ENCODE measurements at regions not wholly inside any gene's neighbourhood (a gene's known extent, or its start where the extent isn't known, plus 50 kb on each side); places are given as distances from the start of the nearest gene placed in this dataset.
"Not testable (repeated sequence)": the region's sequence is repeated elsewhere in the genome, so short reads cannot be mapped to it uniquely, and the experiment has no call there.

GRCh38 chr1:189220750-189221149 is 1256.9 kb downstream of the BRINP3 start:
- no peaks in the 10 kb centered on the region for H3K4me1 Mint-ChIP-seq
- DNase-seq, result no peak
- H3K4me3 Mint-ChIP-seq, result no peak overlapping the region
- ATAC-seq, result no peak
- no peaks in the 10 kb centered on the region for H3K36me3 Mint-ChIP-seq (ENCODE audit: low read depth)
- peaks cover 12% of the 10 kb centered on the region for H3K9me3 Mint-ChIP-seq
- no peak overlapping the region for H3K27ac Mint-ChIP-seq
- H3K27me3 Mint-ChIP-seq, result no peaks in the 10 kb centered on the region

- H3K36me3 Mint-ChIP-seq (ENCODE audit: low read depth); ATAC-seq; H3K27ac Mint-ChIP-seq; H3K4me3 Mint-ChIP-seq; H3K27me3 Mint-ChIP-seq; H3K4me1 Mint-ChIP-seq; DNase-seq: not testable (repeated sequence)
- H3K9me3 Mint-ChIP-seq, result peaks cover 14% of the 10 kb centered on the region
Observed at GRCh38 chr1:189225794-189226145, 1251.9 kb downstream of the BRINP3 start.

DNA sequence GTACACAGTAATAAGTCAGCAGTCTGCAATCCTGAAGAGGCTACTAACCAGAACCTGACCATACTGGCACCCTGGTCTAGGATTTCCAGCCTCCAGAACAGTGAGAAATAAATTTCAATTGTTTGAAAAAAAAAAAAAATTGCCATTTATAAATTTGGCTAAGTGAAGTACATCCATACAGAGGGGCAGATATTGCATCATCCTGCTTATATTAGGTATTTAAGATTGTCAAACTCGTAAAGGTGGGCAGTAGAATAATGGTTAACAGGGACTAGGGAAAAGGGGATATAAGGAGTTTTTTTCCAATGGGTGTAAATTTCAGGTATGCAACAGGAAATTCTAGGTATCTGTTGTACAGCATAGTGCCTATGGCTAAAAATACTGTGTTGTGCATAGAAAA is 1250.9 kb downstream of the BRINP3 start:
- H3K27me3 Mint-ChIP-seq, result no peaks in the 10 kb centered on the region
- H3K36me3 Mint-ChIP-seq (ENCODE audit: low read depth), result no peaks in the 10 kb centered on the region
- no peak overlapping the region for H3K27ac Mint-ChIP-seq
- no peak overlapping the region for H3K4me3 Mint-ChIP-seq
- H3K9me3 Mint-ChIP-seq, result peaks cover 14% of the 10 kb centered on the region
- ATAC-seq (no peak), DNase-seq (no peak)
- no peaks in the 10 kb centered on the region for H3K4me1 Mint-ChIP-seq

- Mint-ChIP-seq H3K4me3 (no peak overlapping the region), H3K9me3 (peaks cover 25% of the 10 kb centered on the region), H3K27ac (no peak overlapping the region), H3K4me1 (no peaks in the 10 kb centered on the region), H3K27me3 (no peaks in the 10 kb centered on the region), H3K36me3 (ENCODE audit: low read depth) (no peaks in the 10 kb centered on the region)
- DNase-seq (no peak), ATAC-seq (no peak)
Observed at GRCh38 chr1:189237008-189237407, 1240.7 kb downstream of the BRINP3 start.

DNA sequence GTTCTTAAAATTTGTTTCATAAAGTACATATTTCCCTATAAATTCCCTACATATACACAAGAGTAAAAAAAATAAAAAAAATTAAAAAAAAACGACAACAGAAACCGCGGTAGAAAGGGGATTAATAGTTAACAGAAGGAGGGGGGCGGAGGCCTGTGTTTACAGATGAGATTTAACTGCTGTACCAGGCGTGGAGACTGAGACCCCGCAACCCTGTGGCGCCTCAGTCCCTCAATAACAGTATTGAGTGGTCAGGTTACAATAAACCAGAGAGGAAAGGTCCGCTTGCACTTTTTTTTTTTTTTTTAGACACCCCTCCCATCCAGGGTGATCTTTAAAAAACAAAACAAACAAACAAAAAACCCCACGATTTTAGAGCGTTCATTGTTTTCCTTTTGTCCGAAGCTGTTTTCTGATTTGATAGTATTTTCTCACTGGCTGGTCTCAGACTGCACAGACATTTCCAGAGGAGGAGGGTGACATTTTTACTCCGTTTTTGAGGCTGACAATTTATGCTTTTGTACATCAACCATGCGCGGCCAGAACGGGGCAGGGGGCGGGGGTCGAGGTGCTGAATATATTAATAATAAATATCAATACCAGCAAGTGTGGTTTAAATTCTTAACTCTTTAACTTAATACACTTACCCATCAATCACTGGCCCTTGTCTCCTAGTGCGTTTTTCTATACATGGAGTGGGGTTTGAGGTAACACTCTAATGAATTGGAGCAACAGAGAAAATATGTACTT is 1223.9 kb downstream of the BRINP3 start:
- Mint-ChIP-seq H3K27me3 (no peaks in the 10 kb centered on the region), H3K9me3 (peaks cover 14% of the 10 kb centered on the region), H3K36me3 (ENCODE audit: low read depth) (no peaks in the 10 kb centered on the region), H3K27ac (no peak overlapping the region), H3K4me1 (no peaks in the 10 kb centered on the region), H3K4me3 (no peak overlapping the region)
- ATAC-seq, result no peak
- DNase-seq, result no peak

GRCh38 chr1:189261128-189261527 is 1216.5 kb downstream of the BRINP3 start:
- H3K9me3 Mint-ChIP-seq, ATAC-seq: not testable (repeated sequence)

GRCh38 chr1:189269011-189269410 is 1208.7 kb downstream of the BRINP3 start:
- Mint-ChIP-seq H3K4me1 (no peaks in the 10 kb centered on the region), H3K36me3 (ENCODE audit: low read depth) (no peaks in the 10 kb centered on the region), H3K27me3 (no peaks in the 10 kb centered on the region), H3K27ac (no peak overlapping the region), H3K9me3 (peaks cover 16% of the 10 kb centered on the region), H3K4me3 (no peak overlapping the region)
- DNase-seq, result no peak
- no peak for ATAC-seq

More at GRCh38 chr1:189261128-189261527, 1216.5 kb downstream of the BRINP3 start:
- not testable (repeated sequence) for H3K4me3 Mint-ChIP-seq; H3K4me1 Mint-ChIP-seq; DNase-seq; H3K27ac Mint-ChIP-seq; H3K36me3 Mint-ChIP-seq (ENCODE audit: low read depth); H3K27me3 Mint-ChIP-seq

DNA sequence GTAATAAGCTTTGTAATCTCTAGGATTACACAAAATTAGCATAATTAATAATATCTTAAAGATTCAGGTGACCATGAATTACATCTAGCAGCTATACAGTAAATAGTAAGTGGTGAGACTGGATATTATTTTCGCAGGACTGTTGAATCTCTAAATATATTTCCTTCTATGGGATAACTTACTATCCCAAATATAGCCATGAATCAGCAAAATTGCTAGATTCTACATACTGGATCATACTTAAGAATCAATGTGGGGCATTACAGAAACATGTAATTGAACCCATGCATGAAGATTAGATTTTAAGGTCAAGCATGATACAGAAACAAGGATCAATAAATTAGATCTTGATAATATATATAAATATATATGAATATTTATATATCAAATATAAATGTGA is 1203.4 kb downstream of the BRINP3 start:
- Mint-ChIP-seq H3K27ac (no peak overlapping the region), H3K36me3 (ENCODE audit: low read depth) (no peaks in the 10 kb centered on the region), H3K27me3 (no peaks in the 10 kb centered on the region), H3K4me3 (no peak overlapping the region), H3K4me1 (no peaks in the 10 kb centered on the region), H3K9me3 (peaks cover 17% of the 10 kb centered on the region)
- ATAC-seq (no peak), DNase-seq (no peak)

GRCh38 chr1:189275796-189276195 is 1201.9 kb downstream of the BRINP3 start:
- Mint-ChIP-seq H3K9me3 (peaks cover 17% of the 10 kb centered on the region), H3K4me3 (no peak overlapping the region), H3K36me3 (ENCODE audit: low read depth) (no peaks in the 10 kb centered on the region), H3K27ac (no peak overlapping the region), H3K4me1 (no peaks in the 10 kb centered on the region), H3K27me3 (no peaks in the 10 kb centered on the region)
- DNase-seq (no peak), ATAC-seq (no peak)

- no peak for DNase-seq
Observed at GRCh38 chr1:189289346-189289745, 1188.3 kb downstream of the BRINP3 start.

DNA sequence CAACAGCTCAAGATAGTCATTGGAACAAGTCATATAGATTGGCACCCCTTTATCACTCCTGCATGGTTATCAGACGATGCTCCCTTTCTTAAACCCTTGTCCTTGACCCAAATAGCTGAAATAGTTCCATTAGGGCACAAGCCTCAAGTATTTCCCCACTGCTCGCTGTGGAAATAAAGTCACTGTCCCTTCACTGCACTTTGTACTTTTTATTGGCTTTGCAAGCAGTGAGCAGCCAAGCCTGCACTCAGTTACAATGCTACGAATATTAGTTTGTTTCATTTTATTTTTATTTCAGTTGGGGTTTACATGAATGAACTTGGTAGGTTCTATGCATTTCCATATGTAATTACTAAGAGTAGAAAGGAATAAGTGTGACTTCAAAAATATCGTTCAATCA is 1176.4 kb downstream of the BRINP3 start:
- no peak overlapping the region for H3K27ac Mint-ChIP-seq
- peaks cover 11% of the 10 kb centered on the region for H3K9me3 Mint-ChIP-seq
- DNase-seq (no peak), ATAC-seq (no peak)
- no peak overlapping the region for H3K4me3 Mint-ChIP-seq
- H3K36me3 Mint-ChIP-seq (ENCODE audit: low read depth), result no peaks in the 10 kb centered on the region
- no peaks in the 10 kb centered on the region for H3K4me1 Mint-ChIP-seq
- no peaks in the 10 kb centered on the region for H3K27me3 Mint-ChIP-seq

More at GRCh38 chr1:189289346-189289745, 1188.3 kb downstream of the BRINP3 start:
- H3K27me3 Mint-ChIP-seq, result no peaks in the 10 kb centered on the region
- no peak overlapping the region for H3K27ac Mint-ChIP-seq
- H3K4me3 Mint-ChIP-seq, result no peak overlapping the region
- H3K4me1 Mint-ChIP-seq, result no peaks in the 10 kb centered on the region
- peaks cover 17% of the 10 kb centered on the region for H3K9me3 Mint-ChIP-seq
- no peaks in the 10 kb centered on the region for H3K36me3 Mint-ChIP-seq (ENCODE audit: low read depth)
- no peak for ATAC-seq

GRCh38 chr1:189305279-189305678 is 1172.4 kb downstream of the BRINP3 start:
- Mint-ChIP-seq H3K27me3 (no peaks in the 10 kb centered on the region), H3K36me3 (ENCODE audit: low read depth) (no peaks in the 10 kb centered on the region), H3K4me1 (no peaks in the 10 kb centered on the region), H3K4me3 (no peak overlapping the region), H3K9me3 (peaks cover 7% of the 10 kb centered on the region), H3K27ac (no peak overlapping the region)
- no peak for ATAC-seq
- DNase-seq, result no peak

GRCh38 chr1:189311915-189312314 is 1165.7 kb downstream of the BRINP3 start:
- no peak overlapping the region for H3K4me3 Mint-ChIP-seq

DNA sequence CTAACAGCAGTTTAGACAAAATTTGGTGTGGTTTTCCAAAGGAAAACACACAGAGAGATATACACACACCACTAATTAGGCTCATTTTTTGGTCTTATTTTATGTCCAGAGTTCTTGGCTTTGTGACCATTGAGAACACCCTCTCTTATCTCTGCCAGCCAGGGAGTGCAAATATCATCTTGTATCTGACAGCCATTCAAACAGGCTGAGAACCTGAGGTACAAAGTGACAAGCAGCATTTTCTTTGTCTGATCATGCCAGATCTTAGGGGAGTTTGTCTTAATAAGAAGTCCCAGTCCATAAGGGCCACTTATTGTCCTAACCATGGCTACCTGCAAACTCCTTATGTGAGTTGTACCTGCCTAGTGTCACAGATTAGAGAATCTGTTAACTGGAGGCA is 1165.2 kb downstream of the BRINP3 start:
- H3K27ac Mint-ChIP-seq, result no peak overlapping the region
- no peaks in the 10 kb centered on the region for H3K4me1 Mint-ChIP-seq
- no peaks in the 10 kb centered on the region for H3K27me3 Mint-ChIP-seq
- H3K36me3 Mint-ChIP-seq (ENCODE audit: low read depth), result no peaks in the 10 kb centered on the region
- peaks cover 11% of the 10 kb centered on the region for H3K9me3 Mint-ChIP-seq
- DNase-seq, result no peak
- H3K4me3 Mint-ChIP-seq, result no peak overlapping the region
- no peak for ATAC-seq

More at GRCh38 chr1:189311915-189312314, 1165.7 kb downstream of the BRINP3 start:
- DNase-seq, result no peak
- Mint-ChIP-seq H3K4me1 (no peaks in the 10 kb centered on the region), H3K27ac (no peak overlapping the region), H3K36me3 (ENCODE audit: low read depth) (no peaks in the 10 kb centered on the region), H3K27me3 (no peaks in the 10 kb centered on the region), H3K9me3 (peaks cover 8% of the 10 kb centered on the region)
- ATAC-seq, result no peak

GRCh38 chr1:189313488-189313887 is 1164.2 kb downstream of the BRINP3 start:
- no peaks in the 10 kb centered on the region for H3K4me1 Mint-ChIP-seq

More at GRCh38 chr1:189313488-189313887, 1164.2 kb downstream of the BRINP3 start:
- ATAC-seq (no peak), DNase-seq (no peak)
- Mint-ChIP-seq H3K27me3 (no peaks in the 10 kb centered on the region), H3K4me3 (no peak overlapping the region), H3K27ac (no peak overlapping the region), H3K36me3 (ENCODE audit: low read depth) (no peaks in the 10 kb centered on the region), H3K9me3 (peaks cover 16% of the 10 kb centered on the region)

Data from activated naive CD8-positive, alpha-beta T cell treated with anti-CD3 and anti-CD28 coated beads, Interleukin-2, amount 50 U/mL, for 24 hours (primary cell).